ENCODE measurements at regions not wholly inside any gene's neighbourhood (a gene's known extent, or its start where the extent isn't known, plus 50 kb on each side); places are given as distances from the start of the nearest gene placed in this dataset.
"Not testable (repeated sequence)": the region's sequence is repeated elsewhere in the genome, so short reads cannot be mapped to it uniquely, and the experiment has no call there.

GRCh38 chr1:101185421-101185820 is 51.4 kb upstream of the S1PR1 start:
- DNase-seq = no peak

GRCh38 chr1:101183388-101183699 is 53.5 kb upstream of the S1PR1 start:
- no peak for DNase-seq

- DNase-seq = no peak
Observed at GRCh38 chr1:101182627-101183387, 54.0 kb upstream of the S1PR1 start.

GRCh38 chr1:101181930-101182329 is 54.9 kb upstream of the S1PR1 start:
- DNase-seq = no peak

- peak; percentile 29 for DNase-seq
Observed at GRCh38 chr1:101178688-101179491, 57.9 kb upstream of the S1PR1 start.

- DNase-seq = peak; percentile 18
Observed at GRCh38 chr1:101178341-101178687, 58.5 kb upstream of the S1PR1 start.

GRCh38 chr1:101175886-101176285 is 60.9 kb upstream of the S1PR1 start:
- no peak for DNase-seq

DNA sequence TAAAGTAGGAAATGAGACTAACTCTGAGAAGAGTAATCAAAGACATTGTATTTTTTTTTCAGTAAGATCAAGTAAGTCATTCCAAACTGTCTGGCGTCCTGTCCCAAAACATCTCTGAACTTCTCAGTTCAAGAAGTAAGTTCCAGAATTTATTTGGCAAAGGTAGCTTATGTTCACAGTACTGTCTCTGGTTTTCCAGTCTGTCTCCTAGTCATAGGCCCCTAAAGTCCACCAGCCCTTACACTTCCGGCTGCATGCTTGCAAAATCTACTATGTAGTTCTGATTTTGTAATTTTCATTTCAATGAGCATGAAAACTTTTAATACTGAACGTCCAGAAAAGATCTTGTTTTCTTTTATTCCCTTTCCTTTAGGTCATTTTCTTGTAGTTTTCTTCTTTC is 61.4 kb upstream of the S1PR1 start:
- no peak for DNase-seq

- no peak for DNase-seq
Observed at GRCh38 chr1:101174722-101175121, 62.1 kb upstream of the S1PR1 start.

DNA sequence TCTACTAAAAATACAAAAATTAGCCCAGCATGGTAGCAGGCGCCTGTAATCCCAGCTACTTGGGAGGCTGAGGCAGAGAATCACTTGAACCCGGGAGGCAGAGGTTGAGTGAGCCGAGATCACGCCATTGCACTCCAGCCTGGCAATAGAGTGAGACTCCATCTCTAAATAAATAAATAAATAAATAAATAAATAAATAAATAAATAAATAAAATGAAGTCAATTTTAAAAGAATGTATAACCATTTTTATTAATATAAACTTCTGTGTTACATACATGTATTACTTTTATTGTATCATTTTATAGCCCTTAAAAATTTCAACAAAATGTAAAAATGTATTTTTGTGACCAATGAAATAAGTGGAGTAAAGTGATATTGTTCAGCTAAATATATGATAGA is 62.5 kb upstream of the S1PR1 start:
- not testable (repeated sequence) for DNase-seq

- no peak for DNase-seq
Observed at GRCh38 chr1:101170506-101171050, 66.2 kb upstream of the S1PR1 start.

GRCh38 chr1:101167891-101168290 is 68.9 kb upstream of the S1PR1 start:
- no peak for DNase-seq

- no peak for DNase-seq
Observed at GRCh38 chr1:101166583-101167120, 70.2 kb upstream of the S1PR1 start.

DNA sequence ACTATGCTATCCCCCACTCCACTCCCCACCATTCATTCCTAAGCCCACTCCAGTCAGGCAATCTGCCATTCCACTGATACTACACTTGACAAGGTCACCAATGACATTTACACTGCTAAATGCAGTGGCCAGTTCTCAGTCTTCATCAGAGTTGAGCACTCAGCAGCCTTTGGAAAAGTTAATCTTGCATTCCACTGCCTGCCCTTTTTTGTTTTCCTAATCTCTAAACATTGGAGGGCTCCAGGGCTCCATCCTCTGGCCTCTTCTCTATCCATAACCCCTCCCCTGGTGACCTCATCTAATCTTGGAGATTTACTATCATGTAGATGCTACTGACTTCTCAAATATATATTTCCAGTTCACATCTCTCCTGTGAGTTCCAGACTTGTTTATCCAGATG is 70.9 kb upstream of the S1PR1 start:
- no peak for DNase-seq

DNA sequence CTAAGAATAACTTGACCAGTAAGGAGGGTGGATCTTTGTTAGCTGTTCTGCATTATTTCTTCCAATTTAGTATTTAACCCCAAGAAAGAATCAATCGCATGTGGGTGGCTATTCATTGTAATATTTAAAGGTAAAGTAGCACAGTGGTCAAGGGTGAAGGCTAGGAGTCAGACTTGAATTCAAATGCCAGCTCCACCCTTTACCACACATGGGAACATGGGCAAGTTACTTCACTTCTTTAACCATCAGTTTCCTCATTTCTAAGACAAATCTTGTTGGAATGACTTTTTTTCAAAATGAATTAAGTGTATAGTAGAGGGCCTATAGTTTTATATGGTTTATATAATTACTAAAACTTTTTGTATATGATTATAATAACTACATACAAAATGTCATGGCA is 71.3 kb upstream of the S1PR1 start:
- DNase-seq = no peak

DNA sequence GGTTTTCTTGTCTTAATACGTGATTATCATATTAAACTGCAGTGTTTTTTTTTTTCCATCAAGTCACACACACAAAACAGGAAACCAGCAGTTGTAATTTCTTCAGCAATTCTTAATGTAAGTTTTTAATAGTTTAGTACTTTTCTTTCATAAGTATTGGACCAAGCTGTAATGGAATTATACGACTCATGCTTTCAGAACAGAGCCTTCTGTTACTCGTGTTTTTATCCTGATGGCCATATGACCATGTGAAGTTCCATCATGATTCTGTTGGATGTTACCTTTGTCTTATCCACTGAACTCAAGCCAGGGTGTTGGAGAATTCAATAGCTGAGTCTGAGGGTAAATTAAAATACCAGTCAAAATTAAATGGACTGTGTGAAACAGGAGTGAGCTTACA is 72.0 kb upstream of the S1PR1 start:
- no peak for DNase-seq

DNA sequence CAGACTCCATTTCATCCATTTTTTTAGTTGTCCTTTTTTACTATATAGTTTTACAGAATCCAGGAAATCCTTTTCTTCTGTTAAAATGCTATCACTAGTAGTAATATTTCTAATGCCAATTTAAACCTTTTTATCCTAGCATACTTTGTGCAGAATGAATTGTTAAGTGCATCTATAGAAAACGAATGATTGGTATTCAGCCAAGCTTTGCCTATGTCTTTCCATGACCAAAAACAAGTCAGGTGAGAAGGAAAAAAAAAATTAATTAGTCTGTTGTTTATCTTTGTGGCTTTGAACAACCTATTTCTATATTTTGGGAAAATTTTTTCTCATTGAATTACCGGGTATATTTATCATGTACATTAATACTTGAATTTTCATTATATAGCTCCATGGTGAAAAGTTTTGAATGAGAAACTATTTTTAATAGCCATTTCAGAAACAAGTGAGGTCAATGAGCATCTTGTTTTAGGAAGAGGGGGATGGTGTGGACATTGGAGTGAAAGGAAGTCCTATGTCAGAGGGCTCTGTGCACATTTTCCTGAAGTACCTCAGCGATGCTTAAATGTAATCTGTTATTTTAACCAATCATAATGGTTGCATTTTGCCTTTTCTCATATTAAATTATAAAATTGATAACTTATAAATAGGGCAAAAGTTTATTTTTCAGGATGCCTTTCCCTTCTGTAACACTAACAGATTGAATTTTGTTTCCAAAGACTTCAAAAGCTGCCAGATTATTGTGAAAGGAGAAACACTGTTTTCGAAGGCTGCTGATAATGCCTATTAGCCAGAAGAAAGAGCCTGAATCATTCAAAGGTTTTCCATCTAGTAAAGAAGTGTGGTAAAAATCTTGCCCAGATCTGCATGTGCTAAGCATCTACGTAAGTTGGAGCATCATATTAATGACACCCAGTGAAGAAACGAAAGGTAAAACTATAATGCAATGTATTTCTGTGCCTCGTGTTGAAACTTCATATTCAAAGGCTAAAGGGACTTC is 73.8 kb upstream of the S1PR1 start:
- DNase-seq = no peak

DNA sequence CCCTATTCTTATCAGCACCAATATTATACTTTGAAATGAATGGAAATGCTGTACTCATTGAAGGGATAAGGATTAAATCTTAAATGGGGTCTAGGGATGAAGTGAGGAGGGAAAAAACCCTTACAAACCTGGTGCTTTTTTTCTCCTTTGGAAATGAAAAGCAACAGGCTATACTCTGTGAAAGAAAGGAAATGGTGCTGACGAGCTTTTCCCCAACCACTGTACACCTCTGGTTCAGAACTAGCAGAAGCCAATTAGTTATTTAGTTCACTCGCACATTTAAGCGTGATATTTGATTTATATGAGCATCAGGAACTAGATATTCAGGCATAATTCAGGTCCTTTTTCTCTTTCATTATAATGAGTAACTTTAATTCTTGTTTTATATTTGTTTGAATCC is 74.5 kb upstream of the S1PR1 start:
- DNase-seq = no peak

GRCh38 chr1:101161619-101162018 is 75.2 kb upstream of the S1PR1 start:
- DNase-seq = no peak

- no peak for DNase-seq
Observed at GRCh38 chr1:101158424-101158823, 78.4 kb upstream of the S1PR1 start.

DNA sequence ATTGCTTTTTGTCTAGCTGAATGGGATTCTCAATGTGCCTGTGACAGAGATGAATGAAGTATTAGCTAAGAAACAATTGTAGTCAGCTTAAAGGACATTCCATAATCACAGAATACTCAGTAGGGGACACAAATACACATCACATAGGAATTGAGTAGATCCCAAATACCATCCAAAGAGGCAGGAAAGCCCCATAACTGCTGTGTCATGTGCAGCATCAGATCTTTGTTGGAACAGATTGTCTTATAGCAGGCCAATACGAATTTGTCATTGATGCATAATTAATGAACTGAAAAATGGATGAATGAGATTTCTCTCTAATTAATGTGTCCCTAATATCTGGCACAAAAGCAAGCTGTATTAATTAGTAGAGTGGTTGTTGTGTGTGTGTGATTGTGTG is 82.3 kb upstream of the S1PR1 start:
- no peak for DNase-seq

DNA sequence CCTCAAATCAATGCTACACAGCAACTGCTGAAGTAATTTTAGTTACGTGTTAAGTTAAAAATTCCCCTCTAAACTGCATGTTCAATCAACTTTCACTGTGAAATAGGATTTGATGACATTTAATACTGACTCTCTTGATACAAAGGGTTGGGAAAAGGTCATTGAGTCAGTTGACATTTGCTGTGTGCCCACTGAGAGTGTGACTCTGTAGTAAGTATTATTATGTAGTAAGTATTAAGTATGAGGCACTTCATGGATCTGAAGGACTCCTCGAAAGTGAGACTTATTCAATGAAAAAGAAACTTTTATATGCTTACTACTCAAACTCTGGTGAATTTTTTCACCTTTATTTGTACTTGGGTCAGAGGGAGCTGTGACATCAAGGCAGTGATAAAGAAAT is 83.1 kb upstream of the S1PR1 start:
- DNase-seq = no peak

DNA sequence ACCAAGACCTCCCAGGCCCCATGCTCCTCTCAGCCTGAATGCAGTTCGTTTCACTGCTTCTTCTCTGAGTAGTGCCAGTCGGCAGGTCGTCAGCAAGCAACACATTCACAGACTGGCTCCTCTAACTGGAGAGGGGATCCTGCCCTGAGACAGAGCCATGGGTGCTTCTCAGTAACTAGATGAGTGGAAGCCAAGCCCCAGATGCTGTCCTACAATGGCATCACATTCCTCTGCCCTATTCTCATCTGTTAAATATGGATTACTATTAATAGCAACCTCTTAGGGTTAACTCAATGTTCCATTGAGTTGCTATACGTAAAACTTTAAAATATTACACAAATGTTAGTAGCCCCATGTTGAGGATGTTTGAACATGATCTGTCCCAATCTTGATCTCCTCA is 84.2 kb upstream of the S1PR1 start:
- DNase-seq = no peak
